ENCODE measurements at regions not wholly inside any gene's neighbourhood (a gene's known extent, or its start where the extent isn't known, plus 50 kb on each side); places are given as distances from the start of the nearest gene placed in this dataset.

- TF ChIP-seq CTCF (IDR thresholded peaks at IDR 0.05) (no peak), POLR2A (IDR thresholded peaks at IDR 0.05) (no peak)
Measured at GRCh38 chr6:4381381-4381780, 246.0 kb upstream of the ECI2 start.

Data from adrenal gland (tissue), 5 donors.